Loucy (cell line): ENCODE measurements at regions not wholly inside any gene's neighbourhood (a gene's known extent, or its start where the extent isn't known, plus 50 kb on each side); places are given as distances from the start of the nearest gene placed in this dataset.

ENCODE experiments used
- H2AFZ ChIP-seq: fragments of 200-600 bp; sonication (generic); 2 replicates; pipeline ENCODE4 v1.6.0; 2016; ENCODE audit warnings: antibody characterized with exemption, mild to moderate bottlenecking, low read length, moderate library complexity
- H3F3A ChIP-seq: fragments of 200-600 bp; 2 replicates; pipeline ENCODE4 v1.6.0; 2016; ENCODE audit warnings: antibody characterized with exemption, low read depth, mild to moderate bottlenecking
- H3K27me3 ChIP-seq: fragments of 200-600 bp; sonication (generic); 2 replicates; pipeline ENCODE4 v1.6.1; 2014; ENCODE audit warnings: low read length, mild to moderate bottlenecking; ENCODE audit not compliant: insufficient read depth, poor library complexity, severe bottlenecking
- H3K36me3 ChIP-seq: fragments of 200-600 bp; sonication (generic); 2 replicates; pipeline ENCODE4 v1.6.1; 2016; ENCODE audit warnings: low read length; ENCODE audit not compliant: insufficient read depth
- H3K4me1 ChIP-seq: fragments of 200-600 bp; sonication (generic); 2 replicates; pipeline ENCODE4 v1.5.1; 2014; ENCODE audit warnings: low read length, mild to moderate bottlenecking; ENCODE audit not compliant: insufficient read depth, poor library complexity, severe bottlenecking
- H3K4me2 ChIP-seq: fragments of 200-600 bp; sonication (generic); 2 replicates; pipeline ENCODE4 v1.6.0; 2014; ENCODE audit warnings: antibody characterized with exemption, low read length, low read depth, mild to moderate bottlenecking; ENCODE audit not compliant: poor library complexity, severe bottlenecking
- H3K4me3 ChIP-seq: fragments of 200-600 bp; sonication (generic); 2 replicates; pipeline ENCODE4 v1.5.1; 2014; ENCODE audit warnings: low read length, mild to moderate bottlenecking, mixed read lengths; ENCODE audit not compliant: poor library complexity, severe bottlenecking
- H3K79me2 ChIP-seq: fragments of 200-600 bp; sonication (generic); 2 replicates; pipeline ENCODE4 v1.6.1; 2014; ENCODE audit warnings: low read length; ENCODE audit not compliant: insufficient read depth
- H3K9ac ChIP-seq: fragments of 200-600 bp; sonication (generic); 2 replicates; pipeline ENCODE4 v1.6.0; 2014; ENCODE audit warnings: mild to moderate bottlenecking, low read depth, low read length, moderate library complexity; ENCODE audit not compliant: poor library complexity, severe bottlenecking
- H3K9me2 ChIP-seq: fragments of 200-600 bp; sonication (generic); replicated peaks from 2 replicates; pipeline ENCODE4 v1.6.1; 2016; ENCODE audit warnings: low read depth, low read length, mixed read lengths
- H3K9me3 ChIP-seq: fragments of 200-600 bp; sonication (generic); 2 replicates; pipeline ENCODE4 v1.6.1; 2014; ENCODE audit warnings: mild to moderate bottlenecking, antibody characterized with exemption, low read length, low read depth; ENCODE audit not compliant: insufficient read depth
- H4K20me1 ChIP-seq: fragments of 200-600 bp; sonication (generic); 2 replicates; pipeline ENCODE4 v1.6.0; 2014; ENCODE audit warnings: antibody characterized with exemption, low read length, mild to moderate bottlenecking; ENCODE audit not compliant: insufficient read depth, poor library complexity, severe bottlenecking
- CTCF ChIP-seq: fragments of 200-600 bp; sonication (generic); conservative IDR thresholded peaks from 2 replicates; pipeline ENCODE4 v1.5.1; 2014; ENCODE audit warnings: mild to moderate bottlenecking, antibody characterized with exemption, low read length
- EZH2phosphoT487 ChIP-seq: fragments of 200-600 bp; IDR thresholded peaks from 2 replicates; pipeline ENCODE4 v1.6.1; 2018; ENCODE audit warnings: antibody characterized with exemption, mild to moderate bottlenecking, moderate library complexity, borderline replicate concordance

DNA sequence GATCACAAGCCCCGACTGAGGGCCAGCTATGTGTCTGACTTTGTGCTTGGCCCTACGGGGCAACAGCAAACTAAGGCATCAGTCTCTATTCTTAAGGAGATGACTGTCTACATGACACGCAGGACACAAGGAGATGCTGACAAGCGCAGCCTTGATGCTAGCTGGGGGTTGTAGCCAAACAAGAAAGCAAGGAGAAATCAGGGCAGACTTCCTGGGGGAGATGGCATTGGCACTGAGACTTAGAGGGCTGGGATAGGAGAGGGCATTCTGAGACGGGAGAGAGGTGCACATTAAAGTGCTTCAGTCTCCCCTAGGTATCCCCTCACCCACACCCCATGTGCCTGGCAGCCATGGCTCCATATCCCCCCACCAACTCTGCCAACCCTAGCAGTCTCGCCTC, 210.8 kb upstream of the POU3F1 start:
- Histone ChIP-seq H3F3A (no peaks in the 10 kb centered on the region), H3K4me1 (no peaks in the 10 kb centered on the region), H3K79me2 (no peaks in the 10 kb centered on the region), H3K9ac (no peak overlapping the region), H3K9me2 (no peaks in the 10 kb centered on the region), H3K36me3 (no peaks in the 10 kb centered on the region), H3K4me2 (no peak overlapping the region), H3K27me3 (no peaks in the 10 kb centered on the region), H3K9me3 (no peaks in the 10 kb centered on the region; the same call in 1 of the 2 replicates), H3K4me3 (no peak overlapping the region), H4K20me1 (no peaks in the 10 kb centered on the region), H2AFZ (no peak overlapping the region)
- no peak for TF ChIP-seq CTCF
- TF ChIP-seq EZH2phosphoT487 = no peak

GRCh38 chr1:38256072-38256471, 209.5 kb upstream of the POU3F1 start:
- Histone ChIP-seq H3K79me2 (no peaks in the 10 kb centered on the region), H3K36me3 (no peaks in the 10 kb centered on the region)
- no peak for TF ChIP-seq CTCF
- TF ChIP-seq EZH2phosphoT487 = no peak

GRCh38 chr1:38253314-38253713, 206.7 kb upstream of the POU3F1 start:
- Histone ChIP-seq H3K4me2 (no peak overlapping the region), H3K4me3 (no peak overlapping the region), H3K9me2 (no peaks in the 10 kb centered on the region), H3K9ac (no peak overlapping the region), H3K27me3 (no peaks in the 10 kb centered on the region), H2AFZ (no peak overlapping the region), H3K9me3 (no peaks in the 10 kb centered on the region; the same call in 1 of the 2 replicates), H3K79me2 (no peaks in the 10 kb centered on the region), H4K20me1 (no peaks in the 10 kb centered on the region), H3F3A (no peaks in the 10 kb centered on the region), H3K4me1 (no peaks in the 10 kb centered on the region), H3K36me3 (no peaks in the 10 kb centered on the region)
- TF ChIP-seq EZH2phosphoT487 (no peak), CTCF (no peak)

More at GRCh38 chr1:38256072-38256471, 209.5 kb upstream of the POU3F1 start:
- Histone ChIP-seq H3K4me2 (no peak overlapping the region), H3K4me1 (no peaks in the 10 kb centered on the region), H2AFZ (no peak overlapping the region), H3K9me3 (no peaks in the 10 kb centered on the region; the same call in 1 of the 2 replicates), H3K27me3 (no peaks in the 10 kb centered on the region), H3K4me3 (no peak overlapping the region), H4K20me1 (no peaks in the 10 kb centered on the region), H3F3A (no peaks in the 10 kb centered on the region), H3K9ac (no peak overlapping the region), H3K9me2 (no peaks in the 10 kb centered on the region)
